ENCODE measurements at regions not wholly inside any gene's neighbourhood (a gene's known extent, or its start where the extent isn't known, plus 50 kb on each side); places are given as distances from the start of the nearest gene placed in this dataset.

GRCh38 chr9:12095931-12096330 lies 597.3 kb upstream of the TYRP1 start:
- H3K4me1 Mint-ChIP-seq (ENCODE audit: low read depth), result no peaks in the 10 kb centered on the region
- H3K4me3 Mint-ChIP-seq, result no peak overlapping the region
- DNase-seq (ENCODE audit: low spot score), result no peak
- no peak overlapping the region for H3K27ac Mint-ChIP-seq
- peaks cover 61% of the 10 kb centered on the region for H3K9me3 Mint-ChIP-seq
- H3K36me3 Mint-ChIP-seq (ENCODE audit: low read depth), result no peaks in the 10 kb centered on the region
- H3K27me3 Mint-ChIP-seq (ENCODE audit: low read depth), result no peaks in the 10 kb centered on the region

DNA sequence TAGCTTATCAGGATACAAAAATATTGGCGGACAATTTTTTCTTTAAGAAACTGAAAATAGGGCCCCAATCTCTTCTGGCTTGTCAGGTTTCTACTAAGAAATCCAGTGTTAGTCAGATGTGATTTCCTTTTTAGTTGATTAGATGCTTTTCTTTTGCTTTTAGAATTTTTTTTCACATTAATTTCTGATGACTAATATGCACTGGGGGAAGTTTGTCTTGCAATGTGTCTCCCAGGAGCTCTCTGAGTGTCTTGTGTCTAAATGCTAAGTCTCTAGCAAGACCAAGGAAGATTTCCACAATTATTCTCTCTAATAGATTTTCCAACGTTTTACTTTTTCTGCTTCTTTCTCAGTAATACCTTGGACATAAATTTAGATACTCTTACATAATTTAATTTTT lies 559.8 kb upstream of the TYRP1 start:
- Mint-ChIP-seq H3K36me3 (ENCODE audit: low read depth) (no peaks in the 10 kb centered on the region), H3K4me1 (ENCODE audit: low read depth) (no peaks in the 10 kb centered on the region), H3K27me3 (ENCODE audit: low read depth) (no peaks in the 10 kb centered on the region), H3K27ac (no peak overlapping the region), H3K4me3 (no peak overlapping the region), H3K9me3 (peaks cover 65% of the 10 kb centered on the region)
- DNase-seq (ENCODE audit: low spot score), result no peak

GRCh38 chr9:12141422-12141821 lies 551.8 kb upstream of the TYRP1 start:
- Mint-ChIP-seq H3K27ac (no peak overlapping the region), H3K27me3 (ENCODE audit: low read depth) (no peaks in the 10 kb centered on the region), H3K4me3 (no peak overlapping the region), H3K36me3 (ENCODE audit: low read depth) (no peaks in the 10 kb centered on the region), H3K9me3 (peaks cover 48% of the 10 kb centered on the region), H3K4me1 (ENCODE audit: low read depth) (no peaks in the 10 kb centered on the region)
- DNase-seq (ENCODE audit: low spot score), result no peak

DNA sequence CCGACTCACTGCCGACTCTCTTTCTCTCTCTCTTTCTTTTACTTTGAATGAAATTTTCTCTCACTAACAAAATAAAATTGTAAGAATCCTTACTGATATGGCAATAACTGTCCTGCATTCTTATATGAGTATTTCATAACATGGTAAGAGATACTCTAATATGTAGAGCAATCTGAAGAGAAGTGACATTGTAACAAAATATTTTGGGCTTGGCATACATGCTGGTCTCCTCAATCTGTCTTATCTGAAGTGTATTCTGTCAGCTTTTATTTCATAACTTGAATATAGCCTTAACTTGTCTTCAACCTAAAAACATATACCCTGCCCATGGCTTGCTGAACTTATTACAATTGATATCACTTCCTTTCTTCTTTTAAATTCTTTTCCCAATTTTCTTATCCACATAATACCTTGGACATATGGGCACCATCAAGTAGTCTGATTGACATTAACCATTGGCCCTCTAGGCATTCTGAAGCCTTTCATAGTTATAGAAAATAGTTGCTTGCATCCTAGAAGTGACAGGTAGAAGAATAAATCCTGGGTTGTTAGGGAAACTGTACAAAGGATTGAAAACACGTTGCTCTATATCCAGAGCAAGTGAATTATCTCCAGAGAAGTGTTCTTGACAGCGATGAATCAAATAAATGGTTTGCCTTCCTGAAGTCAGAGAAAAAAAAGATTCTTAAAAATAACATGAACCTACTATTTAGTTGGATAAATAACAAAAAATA lies 537.6 kb upstream of the TYRP1 start:
- no peaks in the 10 kb centered on the region for H3K27me3 Mint-ChIP-seq (ENCODE audit: low read depth)
- no peak overlapping the region for H3K4me3 Mint-ChIP-seq
- peaks cover 30% of the 10 kb centered on the region for H3K9me3 Mint-ChIP-seq
- DNase-seq (ENCODE audit: low spot score), result no peak
- H3K4me1 Mint-ChIP-seq (ENCODE audit: low read depth), result no peaks in the 10 kb centered on the region
- H3K36me3 Mint-ChIP-seq (ENCODE audit: low read depth), result no peaks in the 10 kb centered on the region
- H3K27ac Mint-ChIP-seq, result no peak overlapping the region

GRCh38 chr9:12162181-12162815 lies 530.9 kb upstream of the TYRP1 start:
- H3K4me3 Mint-ChIP-seq, result no peak overlapping the region
- no peak overlapping the region for H3K27ac Mint-ChIP-seq
- H3K36me3 Mint-ChIP-seq (ENCODE audit: low read depth), result no peaks in the 10 kb centered on the region
- peaks cover 25% of the 10 kb centered on the region for H3K9me3 Mint-ChIP-seq
- no peaks in the 10 kb centered on the region for H3K27me3 Mint-ChIP-seq (ENCODE audit: low read depth)
- no peaks in the 10 kb centered on the region for H3K4me1 Mint-ChIP-seq (ENCODE audit: low read depth)
- no peak for DNase-seq (ENCODE audit: low spot score)

DNA sequence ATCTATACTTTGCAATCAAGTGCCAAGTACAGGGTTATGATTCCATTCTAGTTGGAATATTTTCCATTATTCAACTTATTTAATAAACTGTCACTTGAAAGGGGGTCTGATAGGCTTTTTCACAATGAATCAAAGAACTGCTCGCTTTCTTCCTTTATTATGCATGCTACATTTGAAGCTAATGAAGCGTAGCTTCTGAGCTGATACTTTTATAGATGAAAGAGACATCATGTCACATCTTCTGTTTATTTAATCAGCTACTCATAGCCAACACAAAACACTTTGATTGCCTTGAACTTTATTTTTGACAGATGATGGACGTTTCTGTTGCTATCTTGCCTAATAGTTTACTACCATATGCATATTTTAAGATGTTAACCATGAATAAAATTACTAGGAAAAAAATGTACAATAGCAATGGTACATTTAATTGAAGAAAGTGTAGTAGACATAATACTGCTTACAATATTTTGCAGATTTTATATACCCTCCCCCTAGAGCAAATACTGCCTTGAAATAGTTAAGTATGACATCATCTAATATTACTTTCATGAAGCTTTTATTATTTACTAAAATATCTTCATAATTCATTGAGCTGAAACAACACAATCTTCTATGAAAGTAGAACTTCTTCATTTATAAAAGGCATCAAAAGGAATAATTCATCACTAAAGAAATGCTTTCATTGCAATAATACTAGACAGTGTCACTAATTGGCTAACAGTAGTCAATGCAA lies 529.3 kb upstream of the TYRP1 start:
- H3K27me3 Mint-ChIP-seq (ENCODE audit: low read depth), result no peaks in the 10 kb centered on the region
- no peak overlapping the region for H3K27ac Mint-ChIP-seq
- no peaks in the 10 kb centered on the region for H3K36me3 Mint-ChIP-seq (ENCODE audit: low read depth)
- H3K4me3 Mint-ChIP-seq, result no peak overlapping the region
- no peaks in the 10 kb centered on the region for H3K4me1 Mint-ChIP-seq (ENCODE audit: low read depth)
- no peak for DNase-seq (ENCODE audit: low spot score)
- peaks cover 25% of the 10 kb centered on the region for H3K9me3 Mint-ChIP-seq

GRCh38 chr9:12166518-12166917 lies 526.7 kb upstream of the TYRP1 start:
- no peak overlapping the region for H3K27ac Mint-ChIP-seq
- H3K27me3 Mint-ChIP-seq (ENCODE audit: low read depth), result no peaks in the 10 kb centered on the region
- no peaks in the 10 kb centered on the region for H3K36me3 Mint-ChIP-seq (ENCODE audit: low read depth)
- no peak overlapping the region for H3K4me3 Mint-ChIP-seq
- no peak for DNase-seq (ENCODE audit: low spot score)
- H3K4me1 Mint-ChIP-seq (ENCODE audit: low read depth), result no peaks in the 10 kb centered on the region
- H3K9me3 Mint-ChIP-seq, result peaks cover 30% of the 10 kb centered on the region

DNA sequence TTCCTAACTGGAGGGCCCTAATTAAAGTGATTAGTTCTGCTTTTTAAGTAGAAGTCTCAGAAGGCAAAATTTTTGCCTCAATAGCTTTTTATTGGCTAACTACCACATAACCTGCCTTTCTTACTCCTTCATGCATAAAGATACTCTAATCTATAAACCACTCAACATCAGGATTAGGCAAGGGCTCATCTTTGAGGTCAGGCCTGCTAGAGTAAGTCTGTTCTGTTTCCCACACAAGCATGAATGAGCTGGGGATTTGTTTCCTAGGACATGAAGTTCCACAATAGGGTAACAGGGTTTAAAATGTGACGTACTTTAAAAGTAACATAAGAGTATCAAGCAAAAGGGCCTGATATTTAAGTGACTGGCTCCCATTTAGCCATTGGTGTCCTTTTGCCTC lies 522.7 kb upstream of the TYRP1 start:
- no peak overlapping the region for H3K4me3 Mint-ChIP-seq
- H3K9me3 Mint-ChIP-seq, result peaks cover 36% of the 10 kb centered on the region
- no peaks in the 10 kb centered on the region for H3K36me3 Mint-ChIP-seq (ENCODE audit: low read depth)
- DNase-seq (ENCODE audit: low spot score), result no peak
- no peaks in the 10 kb centered on the region for H3K27me3 Mint-ChIP-seq (ENCODE audit: low read depth)
- H3K4me1 Mint-ChIP-seq (ENCODE audit: low read depth), result no peaks in the 10 kb centered on the region
- H3K27ac Mint-ChIP-seq, result no peak overlapping the region

DNA sequence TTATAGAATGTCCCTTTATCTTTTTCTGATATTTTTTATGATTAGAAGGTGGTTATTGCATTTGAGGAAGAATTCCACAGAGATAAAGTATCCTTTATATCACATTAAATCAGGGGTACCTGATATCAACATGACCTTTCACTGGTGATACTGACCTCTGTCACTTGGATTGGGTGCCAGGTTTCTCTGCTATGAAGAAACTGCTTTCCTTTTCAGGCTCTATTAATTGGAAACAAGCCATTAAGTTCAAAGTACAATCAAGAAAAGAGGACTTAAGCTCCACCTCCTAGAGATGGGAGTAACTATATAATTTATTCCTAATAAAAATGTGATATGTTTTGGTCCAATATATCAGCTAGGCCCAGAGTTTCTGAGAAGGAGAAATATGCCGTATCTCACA lies 514.6 kb upstream of the TYRP1 start:
- H3K4me1 Mint-ChIP-seq (ENCODE audit: low read depth), result no peaks in the 10 kb centered on the region
- H3K27ac Mint-ChIP-seq, result no peak overlapping the region
- DNase-seq (ENCODE audit: low spot score), result no peak
- peaks cover 21% of the 10 kb centered on the region for H3K9me3 Mint-ChIP-seq
- H3K27me3 Mint-ChIP-seq (ENCODE audit: low read depth), result no peaks in the 10 kb centered on the region
- H3K4me3 Mint-ChIP-seq, result no peak overlapping the region
- H3K36me3 Mint-ChIP-seq (ENCODE audit: low read depth), result no peaks in the 10 kb centered on the region

DNA sequence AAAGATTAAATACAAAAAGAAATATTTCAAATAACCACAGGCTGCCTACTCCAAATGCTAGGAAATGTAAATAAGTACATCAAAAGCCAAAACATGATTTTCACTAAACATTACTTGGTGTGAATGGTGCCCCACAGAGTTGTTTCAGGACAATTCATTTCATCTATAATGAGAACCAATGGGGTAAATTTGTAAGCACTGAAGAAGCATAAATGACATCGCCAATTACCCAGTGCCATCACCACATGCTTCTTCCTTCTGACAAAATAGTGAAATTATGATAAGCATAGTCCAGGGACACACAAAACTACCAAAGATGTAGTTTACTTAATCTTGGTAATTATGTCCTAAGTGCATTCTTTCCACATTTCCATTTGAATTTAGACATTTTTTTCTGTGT lies 510.4 kb upstream of the TYRP1 start:
- no peak overlapping the region for H3K4me3 Mint-ChIP-seq
- H3K27me3 Mint-ChIP-seq (ENCODE audit: low read depth), result no peaks in the 10 kb centered on the region
- no peaks in the 10 kb centered on the region for H3K36me3 Mint-ChIP-seq (ENCODE audit: low read depth)
- no peak for DNase-seq (ENCODE audit: low spot score)
- peaks cover 38% of the 10 kb centered on the region for H3K9me3 Mint-ChIP-seq
- no peaks in the 10 kb centered on the region for H3K4me1 Mint-ChIP-seq (ENCODE audit: low read depth)
- H3K27ac Mint-ChIP-seq, result no peak overlapping the region

DNA sequence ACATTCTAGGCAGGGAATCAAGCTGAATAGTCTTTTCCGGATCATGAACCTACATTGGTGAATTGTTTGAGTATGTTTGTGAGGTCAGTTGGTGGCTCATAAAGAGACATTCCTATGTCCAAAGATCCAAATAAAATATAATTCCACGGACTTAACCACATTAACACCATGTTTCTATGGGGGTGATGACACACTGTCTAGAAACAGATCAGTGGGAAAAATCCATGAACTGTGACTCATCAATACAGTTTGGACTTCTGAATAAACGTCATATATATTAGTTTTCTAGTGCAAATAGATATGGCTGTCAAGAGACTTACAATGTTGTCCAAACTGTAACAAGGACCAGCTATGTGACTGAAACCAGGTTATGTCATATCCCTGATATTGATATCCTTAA lies 509.9 kb upstream of the TYRP1 start:
- no peaks in the 10 kb centered on the region for H3K36me3 Mint-ChIP-seq (ENCODE audit: low read depth)
- H3K4me3 Mint-ChIP-seq, result no peak overlapping the region
- peaks cover 38% of the 10 kb centered on the region for H3K9me3 Mint-ChIP-seq
- H3K27ac Mint-ChIP-seq, result no peak overlapping the region
- no peaks in the 10 kb centered on the region for H3K27me3 Mint-ChIP-seq (ENCODE audit: low read depth)
- H3K4me1 Mint-ChIP-seq (ENCODE audit: low read depth), result no peaks in the 10 kb centered on the region
- no peak for DNase-seq (ENCODE audit: low spot score)

- no peaks in the 10 kb centered on the region for H3K4me1 Mint-ChIP-seq (ENCODE audit: low read depth)
- no peaks in the 10 kb centered on the region for H3K36me3 Mint-ChIP-seq (ENCODE audit: low read depth)
- DNase-seq (ENCODE audit: low spot score), result no peak
- H3K27ac Mint-ChIP-seq, result no peak overlapping the region
- no peaks in the 10 kb centered on the region for H3K27me3 Mint-ChIP-seq (ENCODE audit: low read depth)
- H3K4me3 Mint-ChIP-seq, result no peak overlapping the region
- H3K9me3 Mint-ChIP-seq, result peaks cover 39% of the 10 kb centered on the region
Measured at GRCh38 chr9:12185856-12186255, 507.3 kb upstream of the TYRP1 start.

- Mint-ChIP-seq H3K36me3 (ENCODE audit: low read depth) (no peaks in the 10 kb centered on the region), H3K4me1 (ENCODE audit: low read depth) (no peaks in the 10 kb centered on the region), H3K9me3 (peaks cover 35% of the 10 kb centered on the region), H3K4me3 (no peak overlapping the region), H3K27me3 (ENCODE audit: low read depth) (no peaks in the 10 kb centered on the region), H3K27ac (no peak overlapping the region)
- DNase-seq (ENCODE audit: low spot score), result no peak
Measured at GRCh38 chr9:12191630-12192029, 501.6 kb upstream of the TYRP1 start.

GRCh38 chr9:12194731-12195130 lies 498.5 kb upstream of the TYRP1 start:
- Mint-ChIP-seq H3K36me3 (ENCODE audit: low read depth) (no peaks in the 10 kb centered on the region), H3K27ac (no peak overlapping the region)

More at GRCh38 chr9:12194731-12195130, 498.5 kb upstream of the TYRP1 start:
- DNase-seq (ENCODE audit: low spot score), result no peak
- Mint-ChIP-seq H3K4me1 (ENCODE audit: low read depth) (no peaks in the 10 kb centered on the region), H3K9me3 (peaks cover 23% of the 10 kb centered on the region), H3K27me3 (ENCODE audit: low read depth) (no peaks in the 10 kb centered on the region), H3K4me3 (no peak overlapping the region)
